GM12878 (cell line): ENCODE measurements at regions not wholly inside any gene's neighbourhood (a gene's known extent, or its start where the extent isn't known, plus 50 kb on each side); places are given as distances from the start of the nearest gene placed in this dataset.

Source experiments
- CREB1 ChIP-seq: IDR thresholded peaks from 2 replicates; pipeline ENCODE4 v1.6.1; 2012; ENCODE audit warnings: low read depth, mild to moderate bottlenecking, inconsistent platforms
- CTCF ChIP-seq, 3 experiments: IDR thresholded peaks in 2 of 3; conservative IDR thresholded peaks in 1 of 3; 2 replicates each; pipeline ENCODE4 v1.5.1; 2011; ENCODE audit warnings: low read depth in 3 of 3, low read length in 3 of 3, mild to moderate bottlenecking in 3 of 3, control low read depth in 2 of 3, moderate library complexity in 2 of 3, inconsistent platforms in 1 of 3, mixed read lengths in 1 of 3; ENCODE audit not compliant: control insufficient read depth in 2 of 3, insufficient read depth in 1 of 3; ENCODE audit errors: extremely low read depth in 1 of 3
- MTA3 ChIP-seq: IDR thresholded peaks from 2 replicates; pipeline ENCODE4 v1.6.1; 2012; ENCODE audit warnings: low read length, inconsistent platforms, borderline replicate concordance
- ZNF217 ChIP-seq: fragments of 450-650 bp; IDR thresholded peaks from 2 replicates; pipeline ENCODE4 v1.6.1; 2017; ENCODE audit warnings: antibody characterized with exemption, mild to moderate bottlenecking

GRCh38 chr1:101664726-101665125 lies 332.0 kb downstream of the OLFM3 start:
- TF ChIP-seq CTCF (IDR thresholded peaks at IDR 0.05 in 2 of 3, conservative IDR thresholded peaks at IDR 0.05 in 1 of 3; ENCODE audit: control insufficient read depth in 2 of 3, extremely low read depth in 1 of 3, insufficient read depth in 1 of 3, low read depth in 3 of 3, low read length in 3 of 3) (no peak), MTA3 (no peak), CREB1 (no peak), ZNF217 (no peak)
